CD4-positive, alpha-beta T cell (primary cell): ENCODE measurements at regions not wholly inside any gene's neighbourhood (a gene's known extent, or its start where the extent isn't known, plus 50 kb on each side); places are given as distances from the start of the nearest gene placed in this dataset.

ENCODE experiments used
- ATAC-seq: fragments of 200-7000 bp; cut with Tn5 transposase; one replicate; pipeline ENCODE4 v1.10.0; 2022; ENCODE audit warnings: mild to moderate bottlenecking; ENCODE audit not compliant: poor library complexity
- CTCF ChIA-PET: fragments of 350-600 bp; sonication (Branson Sonifier 250); formaldehyde crosslinking; loops from one replicate; lab custom pipeline; 2021; ENCODE audit warnings: antibody characterized with exemption, inconsistent platforms; lab: Charles Lee
- POLR2A ChIA-PET: fragments of 350-600 bp; sonication (Branson Sonifier 250); formaldehyde crosslinking; loops from one replicate; lab custom pipeline; 2021; ENCODE audit warnings: antibody characterized with exemption, inconsistent platforms; lab: Charles Lee
- DNase-seq, 14 experiments: peaks; one replicate each; pipeline ENCODE4 v3.0.0-alpha.2; 2013 to 2020; ENCODE audit warnings: mixed read lengths in 2 of 14
- H3K27ac ChIP-seq, 2 donors: one replicate each; pipeline versions ENCODE4 v1.5.1 to v1.7.0; 2013; ENCODE audit warnings: low read length in 2 of 2, low read depth in 1 of 2, mild to moderate bottlenecking in 1 of 2
- H3K27me3 ChIP-seq, 2 experiments: 1 replicate in 1 of 2; 2 replicates in 1 of 2; pipeline versions ENCODE4 v1.6.1 to v1.7.0; 2013; ENCODE audit warnings: low read length in 2 of 2, control low read depth in 1 of 2, mild to moderate bottlenecking in 1 of 2, moderate library complexity in 1 of 2; ENCODE audit not compliant: insufficient read depth in 2 of 2, control insufficient read depth in 1 of 2
- H3K36me3 ChIP-seq: one replicate; pipeline ENCODE4 v1.6.1; 2013; ENCODE audit warnings: low read length, control low read depth; ENCODE audit not compliant: insufficient read depth
- H3K4me1 ChIP-seq: one replicate; pipeline ENCODE4 v1.6.1; 2013; ENCODE audit warnings: low read length, control low read depth; ENCODE audit not compliant: insufficient read depth
- H3K4me3 ChIP-seq: one replicate; pipeline ENCODE4 v1.5.1; 2013; ENCODE audit warnings: mild to moderate bottlenecking, low read length, moderate library complexity
- H3K9me3 ChIP-seq, 2 experiments: 1 replicate in 1 of 2; 2 replicates in 1 of 2; pipeline versions ENCODE4 v1.6.1 to v1.7.0; 2013; ENCODE audit warnings: low read length in 2 of 2, mild to moderate bottlenecking in 2 of 2, control low read depth in 1 of 2, moderate library complexity in 1 of 2; ENCODE audit not compliant: control insufficient read depth in 1 of 2, insufficient read depth in 1 of 2
- H3K27ac Mint-ChIP-seq: one replicate; pipeline ENCODE4 v1.8.0; 2020; ENCODE audit warnings: mixed read lengths
- H3K27me3 Mint-ChIP-seq: one replicate; pipeline ENCODE4 v1.8.0; 2021; ENCODE audit warnings: mixed read lengths
- H3K36me3 Mint-ChIP-seq: one replicate; pipeline ENCODE4 v1.8.0; 2021; ENCODE audit warnings: low read depth, mixed read lengths
- H3K4me1 Mint-ChIP-seq: one replicate; pipeline ENCODE4 v1.8.0; 2021; ENCODE audit warnings: low read depth, mixed read lengths
- H3K4me3 Mint-ChIP-seq: one replicate; pipeline ENCODE4 v1.8.0; 2020; ENCODE audit warnings: mild to moderate bottlenecking, mixed read lengths
- H3K9me3 Mint-ChIP-seq: one replicate; pipeline ENCODE4 v1.8.0; 2020; ENCODE audit warnings: mixed read lengths
- intact Hi-C, 2 experiments: fragments of 100-400 bp; cut with DNase I in 1 of 2; cut with micrococcal nuclease in 1 of 2; formaldehyde crosslinking; loops; one replicate each; pipeline versions ENCODE4 v1.15.1 to v1.9.0; 2023 to 2025; cut with DNase I, micrococcal nuclease
- TF ChIP-seq, protein P1 (sequence below): fragments of 200-600 bp; IDR thresholded peaks from one replicate; pipeline ENCODE4 v1.8.0; 2022; ENCODE audit warnings: antibody characterized with exemption, mild to moderate bottlenecking

GRCh38 chr5:36450229-36451014 is 148.7 kb upstream of the RANBP3L start:
- H3K36me3 Mint-ChIP-seq = no peaks in the 10 kb centered on the region
- H3K9me3 Mint-ChIP-seq = no peaks in the 10 kb centered on the region
- TF ChIP-seq, protein P1, sequence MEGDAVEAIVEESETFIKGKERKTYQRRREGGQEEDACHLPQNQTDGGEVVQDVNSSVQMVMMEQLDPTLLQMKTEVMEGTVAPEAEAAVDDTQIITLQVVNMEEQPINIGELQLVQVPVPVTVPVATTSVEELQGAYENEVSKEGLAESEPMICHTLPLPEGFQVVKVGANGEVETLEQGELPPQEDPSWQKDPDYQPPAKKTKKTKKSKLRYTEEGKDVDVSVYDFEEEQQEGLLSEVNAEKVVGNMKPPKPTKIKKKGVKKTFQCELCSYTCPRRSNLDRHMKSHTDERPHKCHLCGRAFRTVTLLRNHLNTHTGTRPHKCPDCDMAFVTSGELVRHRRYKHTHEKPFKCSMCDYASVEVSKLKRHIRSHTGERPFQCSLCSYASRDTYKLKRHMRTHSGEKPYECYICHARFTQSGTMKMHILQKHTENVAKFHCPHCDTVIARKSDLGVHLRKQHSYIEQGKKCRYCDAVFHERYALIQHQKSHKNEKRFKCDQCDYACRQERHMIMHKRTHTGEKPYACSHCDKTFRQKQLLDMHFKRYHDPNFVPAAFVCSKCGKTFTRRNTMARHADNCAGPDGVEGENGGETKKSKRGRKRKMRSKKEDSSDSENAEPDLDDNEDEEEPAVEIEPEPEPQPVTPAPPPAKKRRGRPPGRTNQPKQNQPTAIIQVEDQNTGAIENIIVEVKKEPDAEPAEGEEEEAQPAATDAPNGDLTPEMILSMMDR = no peak
- CTCF ChIA-PET = no interaction called here
- Histone ChIP-seq H3K27me3 (peaks cover 0 to 4% of the 10 kb centered on the region in 2 experiments), H3K36me3 (no peaks in the 10 kb centered on the region), H3K4me1 (no peaks in the 10 kb centered on the region), H3K4me3 (no peak overlapping the region), H3K9me3 (no peaks in the 10 kb centered on the region), H3K27ac (no peak overlapping the region)
- no peak for ATAC-seq
- no peak for DNase-seq
- POLR2A ChIA-PET = no interaction called here
- no peak overlapping the region for H3K4me3 Mint-ChIP-seq
- H3K27me3 Mint-ChIP-seq = peaks cover 12% of the 10 kb centered on the region
- intact Hi-C loops = no loop called here
- no peaks in the 10 kb centered on the region for H3K4me1 Mint-ChIP-seq
- no peak overlapping the region for H3K27ac Mint-ChIP-seq

DNA sequence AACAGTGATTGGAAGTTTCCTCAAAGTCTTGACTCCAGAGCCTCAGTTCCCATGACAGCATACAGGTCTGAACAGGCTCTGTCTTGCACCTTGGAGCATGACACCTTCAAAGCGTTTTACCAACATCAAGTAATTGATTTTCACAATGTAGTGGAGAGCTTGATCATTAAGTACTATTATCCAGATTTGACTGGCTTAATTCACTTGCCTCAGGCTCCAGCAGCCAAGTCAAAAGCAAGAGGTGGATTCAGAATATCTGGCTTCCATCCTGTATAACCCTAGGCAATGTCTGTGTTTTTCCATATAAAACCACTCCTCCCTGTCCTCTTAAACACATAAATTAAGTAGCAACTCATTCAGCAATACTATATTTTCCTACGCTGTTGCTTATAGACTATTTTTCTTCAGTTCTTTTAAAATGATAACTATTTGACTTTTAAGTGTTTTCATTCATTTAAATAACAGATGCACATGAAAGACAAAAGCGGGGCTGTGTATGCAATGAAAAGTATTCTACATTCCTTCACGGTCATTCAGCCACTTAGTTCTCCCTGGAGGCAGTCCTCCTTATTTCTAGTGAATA is 150.8 kb upstream of the RANBP3L start:
- Histone ChIP-seq H3K9me3 (no peaks in the 10 kb centered on the region), H3K4me3 (no peak overlapping the region), H3K4me1 (no peaks in the 10 kb centered on the region), H3K27me3 (peaks cover 0 to 4% of the 10 kb centered on the region in 2 experiments), H3K27ac (no peak overlapping the region), H3K36me3 (no peaks in the 10 kb centered on the region)
- ATAC-seq (no peak), DNase-seq (no peak)
- Mint-ChIP-seq H3K27ac (no peak overlapping the region), H3K4me3 (no peak overlapping the region), H3K36me3 (no peaks in the 10 kb centered on the region), H3K9me3 (no peaks in the 10 kb centered on the region), H3K27me3 (peaks cover 18% of the 10 kb centered on the region), H3K4me1 (no peaks in the 10 kb centered on the region)
- ChIA-PET CTCF (no interaction called here), POLR2A (no interaction called here)
- intact Hi-C loops = no loop called here
- TF ChIP-seq, protein P1 = no peak

DNA sequence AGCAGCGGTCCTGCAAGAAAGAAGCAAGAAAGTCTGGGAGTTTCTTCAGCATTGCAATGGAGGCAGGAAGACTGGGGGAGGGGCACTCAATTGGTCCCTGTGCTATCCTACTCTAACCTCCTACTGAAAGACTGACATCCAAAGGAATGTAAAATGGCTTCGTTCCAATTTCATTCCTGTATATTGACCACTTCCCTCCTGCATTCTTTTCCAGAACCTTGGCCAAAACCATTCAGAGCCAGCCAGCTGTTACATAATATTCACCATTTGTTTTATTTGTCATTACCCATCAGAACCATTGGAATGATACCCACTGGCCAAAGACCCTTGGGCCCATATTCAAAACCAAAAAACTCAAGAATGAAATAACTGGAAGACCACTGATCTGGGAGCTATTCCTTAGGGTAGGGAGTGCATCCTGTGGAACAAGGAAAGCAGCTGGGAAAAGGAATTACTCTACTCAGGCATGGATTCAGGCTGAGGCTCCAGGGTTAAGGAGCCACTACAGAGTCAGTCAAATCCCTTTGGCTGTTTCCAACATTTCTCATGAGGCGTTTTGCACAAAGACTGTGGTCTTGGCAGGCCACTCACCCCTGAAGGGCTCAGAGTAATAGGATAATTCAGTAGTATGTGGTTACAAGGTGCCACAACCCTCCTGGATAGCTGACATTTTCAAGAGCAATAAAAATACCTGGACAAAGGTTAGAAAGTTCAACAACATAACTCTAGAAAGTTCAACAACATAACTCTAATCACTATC is 148.7 kb upstream of the SLC1A3 start:
- DNase-seq (no peak), ATAC-seq (no peak)
- no peaks in the 10 kb centered on the region for H3K36me3 ChIP-seq
- Mint-ChIP-seq H3K4me3 (no peak overlapping the region), H3K9me3 (no peaks in the 10 kb centered on the region), H3K36me3 (no peaks in the 10 kb centered on the region), H3K27ac (no peak overlapping the region), H3K27me3 (peaks cover 18% of the 10 kb centered on the region), H3K4me1 (no peaks in the 10 kb centered on the region)
- H3K27ac ChIP-seq = no peak overlapping the region
- H3K9me3 ChIP-seq = no peaks in the 10 kb centered on the region
- no peak overlapping the region for H3K4me3 ChIP-seq
- no peaks in the 10 kb centered on the region for H3K4me1 ChIP-seq
- POLR2A ChIA-PET = no interaction called here
- H3K27me3 ChIP-seq = no peaks in the 10 kb centered on the region
- intact Hi-C loops = no loop called here
- TF ChIP-seq, protein P1 = no peak
- CTCF ChIA-PET = no interaction called here
